ENCODE measurements at regions not wholly inside any gene's neighbourhood (a gene's known extent, or its start where the extent isn't known, plus 50 kb on each side); places are given as distances from the start of the nearest gene placed in this dataset.

- TF ChIP-seq CTCF (IDR thresholded peaks at IDR 0.05; ENCODE audit: low read length) (no peak), EZH2 (IDR thresholded peaks at IDR 0.05; ENCODE audit: borderline replicate concordance, low read length) (no peak)
Measured at GRCh38 chr1:38530957-38531356, 328.6 kb downstream of the RRAGC start.

Data from OCI-LY1 (cell line).